NCI-H2227 (cell line): ENCODE measurements at regions not wholly inside any gene's neighbourhood (a gene's known extent, or its start where the extent isn't known, plus 50 kb on each side); places are given as distances from the start of the nearest gene placed in this dataset.
A peak's percentile ranks its signal among the peaks of the same experiment; 100 is the strongest.

Source experiments
- DNase-seq: peaks from one replicate; lab custom pipeline; 2025; ENCODE audit not compliant: unreplicated experiment; lab: John Stamatoyannopoulos, UW

DNA sequence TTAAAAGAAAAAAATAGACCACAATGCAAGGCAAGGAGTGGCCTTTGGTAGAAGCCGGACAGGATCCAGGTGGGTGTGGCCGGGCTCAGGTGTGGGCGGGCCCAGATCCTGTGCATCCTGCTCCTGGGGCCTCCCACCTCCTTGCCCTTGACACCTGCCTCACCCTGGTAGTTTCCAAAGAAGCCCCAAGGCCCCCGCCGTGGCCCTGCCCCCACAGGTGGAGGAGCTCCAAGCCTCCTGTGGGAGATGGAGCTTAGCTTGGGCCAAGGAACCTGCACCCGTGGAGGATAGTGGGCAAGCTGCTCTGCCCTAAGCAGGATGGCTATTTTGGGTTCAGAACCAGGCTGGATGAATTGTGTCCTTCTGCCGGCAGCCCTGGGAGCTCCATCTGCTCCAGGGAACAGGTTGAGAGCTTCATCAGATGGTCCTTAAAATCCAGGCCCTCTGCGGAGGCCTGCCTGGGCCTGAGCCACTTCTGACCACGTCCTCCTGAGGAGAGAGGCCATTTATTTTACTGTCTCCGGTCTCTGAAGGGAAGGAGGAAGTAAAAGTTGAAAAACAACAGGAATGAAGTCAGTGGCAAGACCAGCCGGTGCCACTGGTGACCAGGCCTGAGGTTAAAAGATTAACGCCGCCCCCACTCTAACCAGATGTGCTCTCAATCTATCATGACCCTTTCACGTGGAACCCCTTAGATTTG lies 53.9 kb upstream of the KLF13 start:
- DNase-seq, result no peak

GRCh38 chr15:31273258-31273941 lies 53.2 kb upstream of the KLF13 start:
- DNase-seq, result no peak

DNA sequence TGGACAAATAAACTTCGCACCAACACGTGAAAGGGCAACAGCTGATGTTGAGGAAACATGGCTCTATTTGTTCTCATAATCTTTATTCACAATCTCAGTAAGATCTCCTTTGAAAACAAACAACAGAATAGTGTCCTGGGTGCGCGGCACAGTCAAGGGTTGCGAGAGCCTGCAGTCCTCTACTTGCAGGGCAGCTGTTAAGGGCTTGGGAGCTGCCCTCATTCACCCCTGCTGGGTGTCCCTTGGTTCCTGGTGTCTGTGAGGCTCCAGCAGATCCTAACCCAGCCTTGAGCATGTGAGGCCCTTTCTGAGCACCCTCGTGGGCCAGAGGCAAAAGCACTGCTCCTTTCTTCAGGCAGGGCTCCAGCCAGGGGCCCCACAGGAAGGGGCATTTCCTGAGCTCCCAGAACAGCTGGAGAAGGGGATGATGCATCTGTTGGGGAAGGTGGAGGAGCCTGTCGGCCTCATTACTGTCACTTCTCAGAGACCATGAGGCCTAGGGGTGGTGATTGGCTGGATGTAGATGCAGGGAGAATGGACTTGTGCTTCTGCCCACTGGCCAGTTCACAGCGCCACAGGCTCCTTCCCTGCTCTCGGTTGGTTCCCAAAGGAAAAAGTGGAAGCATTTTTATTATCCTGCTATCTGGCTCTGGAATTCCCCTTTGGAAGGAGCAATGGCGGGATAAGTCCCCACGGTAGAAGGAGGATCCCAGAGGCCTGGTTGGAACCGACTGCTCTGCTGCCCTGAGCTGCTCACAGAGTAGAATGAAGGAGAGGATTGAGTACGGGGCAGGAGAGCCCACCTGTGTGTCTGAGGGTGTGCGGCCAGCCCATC lies 51.9 kb upstream of the KLF13 start:
- DNase-seq, result no peak

GRCh38 chr15:31275331-31276262 lies 51.0 kb upstream of the KLF13 start:
- no peak for DNase-seq

- DNase-seq, result peak; percentile 61
These were observed 49.9 kb upstream of the KLF13 start for GRCh38 chr15:31276596-31277298.
